CMK (cell line): ENCODE measurements at regions not wholly inside any gene's neighbourhood (a gene's known extent, or its start where the extent isn't known, plus 50 kb on each side); places are given as distances from the start of the nearest gene placed in this dataset.
A peak's percentile ranks its signal among the peaks of the same experiment; 100 is the strongest.

Experiments used
- DNase-seq: peaks from one replicate; pipeline ENCODE4 v3.0.0-alpha.2; 2010; ENCODE audit warnings: low read depth

DNA sequence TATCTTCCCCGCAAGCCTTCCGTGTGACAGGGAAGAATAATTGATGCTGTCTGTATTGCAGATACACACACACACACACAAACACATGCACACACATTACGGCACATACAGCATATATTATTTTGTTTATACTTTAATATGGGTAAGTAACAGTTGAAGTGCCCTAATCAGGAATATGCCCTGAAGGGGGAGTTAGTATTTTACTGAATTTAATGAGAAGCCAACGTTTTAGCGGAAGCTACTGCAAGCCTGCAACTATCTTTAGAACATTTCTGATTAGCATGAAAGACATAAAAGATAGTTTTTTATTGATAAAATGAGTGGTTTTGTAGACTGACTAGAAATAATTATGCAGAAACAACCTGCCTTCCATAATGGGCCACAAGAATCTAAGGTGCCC lies 296.6 kb upstream of the SLCO3A1 start:
- DNase-seq = no peak

GRCh38 chr15:91559066-91559465 lies 294.4 kb upstream of the SLCO3A1 start:
- DNase-seq = no peak

DNA sequence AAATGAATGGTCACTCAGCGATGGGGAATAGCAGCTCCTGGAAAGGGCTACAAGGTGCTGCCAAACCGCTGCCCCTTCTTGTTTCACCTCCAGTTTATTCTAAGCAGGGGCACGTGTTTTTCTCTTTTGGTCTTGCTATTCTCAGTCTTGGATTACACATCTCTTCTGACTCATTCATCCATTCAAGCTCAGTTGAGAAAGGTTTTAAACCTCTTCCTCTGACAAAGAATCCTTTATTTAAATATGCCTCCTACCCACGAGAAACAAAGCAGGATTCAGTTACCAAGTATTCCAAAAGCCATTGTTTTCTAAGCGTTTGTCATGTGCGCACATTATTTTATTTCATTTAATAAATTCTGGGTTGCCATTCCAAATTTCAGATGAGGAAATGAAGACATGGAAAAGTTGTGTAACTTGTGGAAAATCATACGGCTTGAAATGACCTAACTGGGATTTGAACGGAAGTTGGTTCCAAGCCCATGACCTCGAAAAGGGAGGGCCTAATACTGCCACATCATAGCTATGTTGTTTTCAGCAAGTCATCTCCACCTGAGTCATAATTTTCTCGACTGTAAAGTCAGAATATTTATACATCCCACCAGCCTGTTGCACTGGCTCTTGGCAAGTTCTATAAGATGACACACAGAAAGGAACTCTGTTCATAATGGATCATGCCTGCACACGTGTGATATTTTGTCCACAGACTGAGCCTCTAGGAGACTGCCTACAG lies 292.0 kb upstream of the SLCO3A1 start:
- DNase-seq = no peak

GRCh38 chr15:91562698-91563097 lies 290.8 kb upstream of the SLCO3A1 start:
- no peak for DNase-seq

DNA sequence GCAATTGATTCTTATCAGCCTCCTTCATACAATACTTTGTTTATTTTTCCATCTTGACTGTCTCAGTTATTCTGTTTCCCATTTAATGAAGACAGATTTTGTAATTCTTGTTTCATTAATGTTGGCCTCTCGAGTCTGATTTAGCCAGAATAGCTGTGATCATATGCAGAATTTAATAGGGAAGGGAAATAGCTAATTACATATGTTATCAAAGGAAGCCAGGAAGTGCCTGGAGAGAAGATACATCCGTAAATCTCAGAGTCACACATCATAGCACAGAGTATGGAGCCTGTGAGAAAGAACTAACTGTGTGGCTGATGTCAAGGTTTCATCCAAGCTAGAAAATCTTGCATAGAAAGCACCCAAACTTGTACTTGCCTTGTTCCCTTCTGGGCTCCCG lies 288.9 kb upstream of the SLCO3A1 start:
- DNase-seq = no peak

- DNase-seq = peak; percentile 54
Measured at GRCh38 chr15:91566141-91566540, 287.4 kb upstream of the SLCO3A1 start.

DNA sequence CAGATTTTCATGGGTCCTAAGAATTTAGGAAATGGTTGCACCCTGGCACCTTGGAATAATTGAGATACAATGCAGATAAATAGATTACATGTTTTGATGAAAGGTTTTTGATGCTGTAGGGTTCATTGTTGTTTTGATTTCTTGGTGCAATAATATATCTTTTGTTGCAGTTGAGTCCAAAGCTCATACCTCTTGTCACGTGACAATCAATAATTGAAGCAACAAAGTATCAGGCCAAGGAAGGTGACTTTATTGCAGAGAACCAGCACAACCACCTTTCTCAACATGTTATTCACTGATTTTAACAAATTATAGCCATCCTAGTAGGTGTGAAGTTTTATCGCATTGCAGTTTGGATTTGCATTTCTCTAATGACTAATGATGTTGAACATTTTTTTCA lies 285.5 kb upstream of the SLCO3A1 start:
- DNase-seq = no peak

DNA sequence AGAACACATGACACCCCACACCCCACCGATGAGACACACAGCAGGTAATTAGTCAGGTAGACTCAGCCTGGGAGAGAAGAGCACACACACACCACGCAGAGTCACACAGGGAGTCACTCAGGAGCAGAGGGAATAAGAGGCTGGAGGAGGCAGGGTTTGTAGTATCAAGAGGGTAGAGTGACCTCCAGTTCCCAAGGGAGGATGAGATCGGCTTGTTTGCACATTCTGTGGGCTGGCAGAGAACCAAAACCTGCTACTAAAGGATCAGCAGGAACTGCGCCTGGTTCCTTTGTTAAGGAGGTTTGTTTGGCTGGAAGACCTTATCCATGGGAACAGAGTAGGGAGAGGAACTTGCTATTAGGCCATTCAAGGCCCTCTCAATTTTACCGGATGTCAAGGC lies 281.4 kb upstream of the SLCO3A1 start:
- no peak for DNase-seq

- DNase-seq = no peak
Measured at GRCh38 chr15:91576096-91576495, 277.4 kb upstream of the SLCO3A1 start.

- no peak for DNase-seq
Measured at GRCh38 chr15:91578511-91578910, 275.0 kb upstream of the SLCO3A1 start.

- DNase-seq = no peak
Measured at GRCh38 chr15:91584895-91585294, 268.6 kb upstream of the SLCO3A1 start.

DNA sequence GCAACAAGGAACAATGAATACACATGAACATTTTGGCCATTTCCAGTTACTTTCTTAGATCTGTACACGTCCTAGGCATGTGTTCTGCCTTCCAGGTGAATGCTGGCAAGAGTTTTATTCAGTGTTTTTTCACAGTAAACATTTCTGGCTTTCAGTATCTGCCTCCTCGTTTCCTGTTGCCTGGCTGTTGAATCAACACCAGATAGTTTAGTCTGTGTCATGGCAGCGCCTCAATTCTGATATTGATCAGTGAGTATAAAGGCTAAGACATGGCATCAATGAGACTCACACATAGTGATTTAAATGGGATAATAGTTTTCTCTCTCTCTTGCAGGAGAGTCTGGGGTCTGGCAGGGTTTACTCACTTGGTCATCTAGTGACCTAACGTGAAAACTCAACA lies 266.9 kb upstream of the SLCO3A1 start:
- DNase-seq = no peak

DNA sequence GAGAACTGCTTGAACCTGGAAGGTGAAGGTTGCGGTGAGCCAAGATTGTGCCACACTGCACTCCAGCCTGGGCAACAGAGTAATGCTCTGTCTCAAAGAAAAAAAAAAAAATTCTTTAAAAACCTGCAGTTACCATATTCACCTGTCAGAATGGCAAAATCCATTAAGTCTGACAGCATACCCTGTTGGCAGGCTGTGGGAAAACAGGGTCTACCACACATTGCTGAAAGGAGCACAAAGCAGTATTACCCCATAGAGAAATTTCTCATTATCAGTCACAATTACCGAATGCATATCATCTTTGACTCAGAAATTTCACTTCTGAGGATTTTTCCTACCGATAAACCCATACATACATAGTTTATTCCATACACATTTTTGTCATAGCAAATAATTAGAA lies 264.1 kb upstream of the SLCO3A1 start:
- DNase-seq = no peak

DNA sequence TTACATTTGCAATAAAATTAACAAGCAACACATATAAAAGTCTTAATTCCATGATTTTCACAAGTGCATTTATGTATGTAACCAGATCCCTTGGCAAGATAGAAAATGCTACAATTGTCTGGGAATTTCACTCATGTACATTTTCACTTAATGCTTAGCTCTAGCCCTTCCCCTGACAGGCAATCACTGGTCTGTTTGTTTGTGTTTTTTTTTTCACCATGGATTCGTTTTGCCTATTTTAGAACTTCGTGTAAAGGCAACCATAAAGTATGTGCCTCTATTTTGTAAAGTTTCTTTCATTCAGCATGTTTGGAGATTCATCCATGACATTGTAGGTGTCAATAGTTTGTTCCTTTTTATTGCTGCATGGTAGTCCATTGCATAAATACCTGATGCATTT lies 260.9 kb upstream of the SLCO3A1 start:
- no peak for DNase-seq

DNA sequence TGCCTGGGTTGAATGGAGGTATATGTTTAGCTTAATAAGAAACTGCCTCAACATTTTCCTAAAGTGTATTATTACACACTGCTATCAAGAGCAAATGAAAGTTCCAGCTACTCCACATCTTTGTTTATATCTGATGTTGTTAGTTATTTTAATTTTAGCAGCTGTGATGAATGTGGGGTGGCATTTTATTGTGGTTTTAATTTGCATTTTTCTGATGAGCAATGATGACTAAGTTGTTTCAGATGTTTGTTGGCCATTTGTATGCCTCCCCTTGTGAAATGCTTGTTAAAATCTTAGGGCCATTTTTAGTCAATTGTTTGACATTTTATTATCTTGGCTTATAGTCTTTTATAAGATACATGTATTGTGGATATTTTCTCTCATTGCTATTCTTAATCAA lies 260.4 kb upstream of the SLCO3A1 start:
- no peak for DNase-seq

DNA sequence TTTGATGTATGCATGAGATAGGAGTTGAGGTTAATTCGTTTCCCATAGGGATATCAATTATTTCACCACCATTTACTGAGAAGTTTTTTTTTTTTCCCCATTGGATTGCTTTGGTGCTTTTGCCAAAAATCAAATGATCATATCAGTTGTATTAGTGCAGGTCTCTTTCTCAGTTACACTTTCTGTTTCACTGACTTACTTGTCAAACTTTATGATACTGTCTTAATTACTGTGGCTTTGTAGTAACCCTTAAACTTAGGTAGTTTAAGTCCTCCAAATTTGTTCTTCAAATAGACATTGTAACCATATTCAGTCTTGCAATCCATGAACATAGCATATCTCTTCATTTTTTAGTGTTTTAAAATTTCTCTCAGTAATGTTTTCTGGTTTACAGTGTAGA lies 259.9 kb upstream of the SLCO3A1 start:
- no peak for DNase-seq

GRCh38 chr15:91599261-91599660 lies 254.2 kb upstream of the SLCO3A1 start:
- DNase-seq = no peak

DNA sequence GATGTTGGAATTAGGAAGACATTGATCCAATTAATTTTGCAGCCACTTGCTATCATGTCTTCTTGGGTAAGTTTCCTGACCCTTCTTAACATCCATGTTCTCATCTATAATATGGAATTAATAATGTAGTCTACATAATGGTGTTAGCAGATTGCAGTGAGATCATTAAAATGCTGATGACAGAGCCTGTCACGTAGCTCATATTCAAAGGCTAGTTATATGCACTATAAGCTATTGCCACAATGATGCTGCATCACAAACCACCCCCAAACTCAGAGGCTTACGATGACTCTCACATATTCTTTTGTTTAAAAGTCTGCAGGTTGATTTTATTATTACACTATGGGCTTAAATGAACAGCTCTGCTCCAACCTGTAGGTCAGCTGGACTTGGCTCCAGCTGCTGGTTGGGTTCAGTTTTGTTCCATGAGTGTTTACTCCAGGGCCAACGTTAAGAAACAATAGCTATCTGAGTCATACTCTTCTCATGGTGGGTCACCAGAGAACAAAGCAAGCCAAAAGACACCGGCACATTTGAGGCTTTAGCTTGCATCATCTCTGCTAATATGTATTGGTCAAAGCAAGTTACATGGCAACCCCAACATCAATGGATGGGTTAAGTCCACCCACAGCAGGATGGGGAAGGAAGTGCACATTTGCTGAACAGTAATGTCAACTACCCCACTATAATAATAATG lies 250.0 kb upstream of the SLCO3A1 start:
- DNase-seq = no peak

DNA sequence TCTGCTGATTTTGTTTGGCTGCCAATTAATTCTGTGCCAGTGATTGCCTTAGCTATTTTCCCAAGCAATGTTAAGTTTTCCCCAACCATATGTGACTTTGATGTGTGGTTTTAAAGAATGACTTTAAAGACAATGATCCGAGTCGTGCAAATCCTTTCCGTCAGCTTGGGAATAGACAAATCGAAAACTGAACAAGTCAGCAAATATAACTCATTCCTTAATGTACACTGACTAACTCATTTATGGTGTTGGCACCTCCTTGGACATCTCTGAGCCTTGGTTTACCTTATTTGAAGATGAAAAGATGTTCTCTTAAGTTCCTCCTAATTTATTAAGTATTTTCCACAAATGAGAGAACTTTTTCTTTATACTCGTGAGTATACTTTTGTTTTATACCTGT lies 249.4 kb upstream of the SLCO3A1 start:
- DNase-seq = no peak

DNA sequence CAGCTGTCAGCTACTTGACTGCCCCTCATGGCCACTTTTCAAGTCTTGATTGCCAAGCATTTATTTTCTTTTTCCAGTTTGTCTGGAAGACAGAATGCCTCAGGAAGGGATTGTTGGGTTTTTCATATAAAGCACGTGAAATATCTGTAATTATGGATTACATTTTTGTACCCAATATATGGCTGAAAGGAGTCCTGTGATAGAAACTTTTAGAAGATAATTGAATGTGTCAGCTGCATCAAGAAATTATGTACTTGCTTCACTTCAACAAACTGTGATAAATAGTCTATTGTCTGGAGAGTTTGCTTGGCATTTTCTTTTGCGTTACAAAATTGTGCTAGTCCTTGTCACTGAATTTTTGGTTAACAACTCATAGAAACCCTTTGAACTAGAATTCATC lies 247.9 kb upstream of the SLCO3A1 start:
- DNase-seq = no peak

DNA sequence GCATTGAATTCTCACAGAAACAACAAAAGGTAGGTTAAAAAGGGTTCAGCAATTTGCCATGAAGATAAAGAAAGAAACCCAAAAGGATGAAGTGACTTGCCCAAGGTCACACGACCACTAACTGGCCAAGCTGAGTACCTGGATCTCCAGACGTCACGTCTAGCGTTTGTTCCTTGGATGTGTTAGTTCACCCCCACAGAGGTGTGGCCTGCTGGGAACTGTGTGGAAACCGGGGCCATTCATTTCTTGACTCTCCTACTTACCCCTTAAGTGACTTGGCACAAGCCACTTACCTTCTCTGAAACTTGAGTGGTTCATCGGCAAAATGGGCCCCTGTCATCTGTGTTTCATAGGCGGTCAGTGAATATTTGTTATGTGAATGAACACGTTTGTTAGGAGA lies 244.3 kb upstream of the SLCO3A1 start:
- no peak for DNase-seq

- DNase-seq = no peak
Measured at GRCh38 chr15:91609966-91610365, 243.5 kb upstream of the SLCO3A1 start.

DNA sequence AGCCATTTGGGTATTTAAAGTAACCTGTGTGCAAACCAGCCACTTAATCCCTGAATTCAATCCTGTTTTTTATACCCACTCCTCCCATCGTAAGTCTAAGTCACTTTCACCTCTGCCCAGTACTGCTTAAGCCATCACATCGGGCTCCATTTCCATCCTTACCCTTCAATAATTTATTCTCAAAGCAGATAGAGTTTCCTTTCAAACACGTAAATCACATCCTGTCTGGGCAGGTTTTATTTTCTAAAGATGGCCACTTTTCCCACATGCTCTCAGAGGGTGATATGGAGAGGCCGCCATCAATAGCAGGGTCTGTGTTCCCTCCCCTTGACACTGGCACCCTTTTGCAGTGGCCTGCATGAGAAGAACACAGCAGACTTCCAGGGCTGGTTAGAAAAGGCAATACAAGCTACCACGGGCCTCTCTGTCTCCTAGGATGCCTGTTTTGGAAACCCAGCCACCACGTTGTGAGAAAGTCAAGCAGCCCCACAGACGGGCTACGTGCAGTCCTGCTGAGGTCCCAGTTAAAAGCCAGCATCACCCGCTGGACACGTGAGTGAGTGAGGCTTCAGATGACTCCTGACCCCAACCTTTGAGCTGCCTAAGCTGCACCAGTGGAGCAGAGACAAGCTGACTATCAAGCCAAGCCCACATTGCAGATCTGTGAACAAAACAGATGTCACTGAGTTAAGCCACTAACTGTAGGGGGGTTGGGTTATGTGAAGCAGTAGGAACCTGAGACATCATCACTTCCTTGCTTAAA lies 241.8 kb upstream of the SLCO3A1 start:
- no peak for DNase-seq
